Muscle of arm (tissue), 1 donor: ENCODE measurements at regions not wholly inside any gene's neighbourhood (a gene's known extent, or its start where the extent isn't known, plus 50 kb on each side); places are given as distances from the start of the nearest gene placed in this dataset.

Experiments
- DNase-seq: peaks from one replicate; pipeline ENCODE4 v3.0.0-alpha.2; 2013

- DNase-seq, result no peak
Measured at GRCh38 chr5:136811086-136811485, 445.7 kb upstream of the TRPC7 start.

GRCh38 chr5:136810261-136810801 is 445.0 kb upstream of the TRPC7 start:
- DNase-seq, result peak; percentile 45

GRCh38 chr5:136809382-136809781 is 444.0 kb upstream of the TRPC7 start:
- DNase-seq, result no peak

GRCh38 chr5:136808756-136809155 is 443.4 kb upstream of the TRPC7 start:
- DNase-seq, result no peak

GRCh38 chr5:136805466-136805865 is 440.1 kb upstream of the TRPC7 start:
- DNase-seq, result no peak

- DNase-seq, result no peak
Measured at GRCh38 chr5:136802383-136802782, 437.0 kb upstream of the TRPC7 start.

- no peak for DNase-seq
Measured at GRCh38 chr5:136799806-136800372, 434.5 kb upstream of the TRPC7 start.

- DNase-seq, result no peak
Measured at GRCh38 chr5:136793300-136793699, 428.0 kb upstream of the TRPC7 start.

GRCh38 chr5:136781464-136781863 is 416.1 kb upstream of the TRPC7 start:
- no peak for DNase-seq

GRCh38 chr5:136780518-136780917 is 415.2 kb upstream of the TRPC7 start:
- no peak for DNase-seq

GRCh38 chr5:136776022-136776927 is 410.9 kb upstream of the TRPC7 start:
- DNase-seq, result no peak

- DNase-seq, result no peak
Measured at GRCh38 chr5:136772491-136772890, 407.1 kb upstream of the TRPC7 start.

GRCh38 chr5:136769900-136770684 is 404.7 kb upstream of the TRPC7 start:
- peak; percentile 55 for DNase-seq

- DNase-seq, result no peak
Measured at GRCh38 chr5:136769093-136769492, 403.7 kb upstream of the TRPC7 start.

- DNase-seq, result no peak
Measured at GRCh38 chr5:136768457-136768856, 403.1 kb upstream of the TRPC7 start.

- DNase-seq, result no peak
Measured at GRCh38 chr5:136766456-136766855, 401.1 kb upstream of the TRPC7 start.

- DNase-seq, result no peak
Measured at GRCh38 chr5:136764601-136765000, 399.3 kb upstream of the TRPC7 start.

GRCh38 chr5:136763548-136763947 is 398.2 kb upstream of the TRPC7 start:
- no peak for DNase-seq

- DNase-seq, result no peak
Measured at GRCh38 chr5:136754216-136754615, 388.9 kb upstream of the TRPC7 start.

GRCh38 chr5:136750224-136750862 is 385.0 kb upstream of the TRPC7 start:
- no peak for DNase-seq

- DNase-seq, result no peak
Measured at GRCh38 chr5:136749016-136749415, 383.7 kb upstream of the TRPC7 start.

- no peak for DNase-seq
Measured at GRCh38 chr5:136743052-136743451, 377.7 kb upstream of the TRPC7 start.
